Peyer's patch (tissue), 4 donors: ENCODE measurements at regions not wholly inside any gene's neighbourhood (a gene's known extent, or its start where the extent isn't known, plus 50 kb on each side); places are given as distances from the start of the nearest gene placed in this dataset.

Experiments used
- DNase-seq, 3 donors: peaks; one replicate each; pipeline ENCODE4 v3.0.0-alpha.2; 2017 to 2019
- H3K27ac ChIP-seq, 4 donors: fragments of 200-600 bp; sonication (generic); one replicate each; pipeline ENCODE4 v1.5.1; 2016 to 2019
- H3K27me3 ChIP-seq, 2 donors: fragments of 200-600 bp; sonication (generic); one replicate each; pipeline ENCODE4 v1.5.1; 2019
- H3K36me3 ChIP-seq, 3 donors: fragments of 200-600 bp; sonication (generic); one replicate each; pipeline ENCODE4 v1.5.1; 2016 to 2019
- H3K4me1 ChIP-seq, 4 donors: fragments of 200-600 bp; sonication (generic); one replicate each; pipeline ENCODE4 v1.5.1; 2016 to 2019
- H3K4me3 ChIP-seq, 4 donors: fragments of 200-600 bp; sonication (generic); 1 replicate in 3 of 4; 2 replicates in 1 of 4; pipeline ENCODE4 v1.5.1; 2016 to 2019; ENCODE audit warnings: mild to moderate bottlenecking in 1 of 4
- H3K9me3 ChIP-seq, 4 donors: fragments of 200-600 bp; sonication (generic); one replicate each; pipeline ENCODE4 v1.5.1; 2016 to 2019; ENCODE audit warnings: mild to moderate bottlenecking in 1 of 4
- CTCF ChIP-seq, 6 experiments: fragments of 450-650 bp in 4 of 6; fragments of 200-600 bp in 2 of 6; sonication (generic) in 1 of 6; IDR thresholded peaks; one replicate each; pipeline ENCODE4 v1.5.1; 2017 to 2019; ENCODE audit warnings: antibody characterized with exemption in 6 of 6, mild to moderate bottlenecking in 3 of 6, moderate library complexity in 1 of 6
- POLR2A ChIP-seq, 2 donors: fragments of 450-650 bp; IDR thresholded peaks; one replicate each; pipeline ENCODE4 v1.5.1; 2017; ENCODE audit warnings: antibody characterized with exemption in 2 of 2, mild to moderate bottlenecking in 2 of 2, moderate library complexity in 2 of 2

- Histone ChIP-seq H3K9me3 (no peaks in the 10 kb centered on the region), H3K36me3 (no peaks in the 10 kb centered on the region), H3K4me1 (no peaks in the 10 kb centered on the region)
Measured at GRCh38 chr6:3569816-3570215, 113.0 kb upstream of the SLC22A23 start.

GRCh38 chr6:3568396-3569082 lies 111.7 kb upstream of the SLC22A23 start:
- no peaks in the 10 kb centered on the region for H3K27me3 ChIP-seq
- H3K4me3 ChIP-seq = no peak overlapping the region
- TF ChIP-seq POLR2A (IDR thresholded peaks at IDR 0.05) (no peak), CTCF (IDR thresholded peaks at IDR 0.05) (no peak)
- no peaks in the 10 kb centered on the region for H3K9me3 ChIP-seq
- no peaks in the 10 kb centered on the region for H3K4me1 ChIP-seq
- no peaks in the 10 kb centered on the region for H3K36me3 ChIP-seq
- no peak for DNase-seq
- no peak overlapping the region for H3K27ac ChIP-seq

More at GRCh38 chr6:3569816-3570215, 113.0 kb upstream of the SLC22A23 start:
- TF ChIP-seq CTCF (IDR thresholded peaks at IDR 0.05) (no peak), POLR2A (IDR thresholded peaks at IDR 0.05) (no peak)
- Histone ChIP-seq H3K4me3 (no peak overlapping the region), H3K27ac (no peak overlapping the region), H3K27me3 (no peaks in the 10 kb centered on the region)
- DNase-seq = no peak

- no peak for DNase-seq
- Histone ChIP-seq H3K4me1 (no peaks in the 10 kb centered on the region), H3K36me3 (no peaks in the 10 kb centered on the region), H3K4me3 (no peak overlapping the region), H3K27ac (no peak overlapping the region), H3K9me3 (no peaks in the 10 kb centered on the region), H3K27me3 (no peaks in the 10 kb centered on the region)
- no peak for TF ChIP-seq POLR2A (IDR thresholded peaks at IDR 0.05)
- no peak for TF ChIP-seq CTCF (IDR thresholded peaks at IDR 0.05)
Measured at GRCh38 chr6:3566812-3567211, 110.0 kb upstream of the SLC22A23 start.

GRCh38 chr6:3565291-3565690 lies 108.4 kb upstream of the SLC22A23 start:
- TF ChIP-seq POLR2A (IDR thresholded peaks at IDR 0.05) (no peak), CTCF (IDR thresholded peaks at IDR 0.05) (no peak)
- no peaks in the 10 kb centered on the region for H3K4me1 ChIP-seq
- no peak for DNase-seq
- no peaks in the 10 kb centered on the region for H3K36me3 ChIP-seq
- H3K27me3 ChIP-seq = no peaks in the 10 kb centered on the region
- no peaks in the 10 kb centered on the region for H3K9me3 ChIP-seq
- no peak overlapping the region for H3K27ac ChIP-seq
- no peak overlapping the region for H3K4me3 ChIP-seq

- no peaks in the 10 kb centered on the region for H3K27me3 ChIP-seq
- no peaks in the 10 kb centered on the region for H3K9me3 ChIP-seq
- no peak for TF ChIP-seq POLR2A (IDR thresholded peaks at IDR 0.05)
- TF ChIP-seq CTCF (IDR thresholded peaks at IDR 0.05) = peak in 3 of 6 experiments; percentile 24 to 30 (median 29)
- no peaks in the 10 kb centered on the region for H3K4me1 ChIP-seq
- H3K4me3 ChIP-seq = no peak overlapping the region
- no peaks in the 10 kb centered on the region for H3K36me3 ChIP-seq
- no peak for DNase-seq
- no peak overlapping the region for H3K27ac ChIP-seq
Measured at GRCh38 chr6:3561725-3562124, 104.9 kb upstream of the SLC22A23 start.

GRCh38 chr6:3560211-3560610 lies 103.4 kb upstream of the SLC22A23 start:
- no peak for DNase-seq
- Histone ChIP-seq H3K27me3 (no peaks in the 10 kb centered on the region), H3K9me3 (no peaks in the 10 kb centered on the region), H3K4me3 (no peak overlapping the region), H3K36me3 (no peaks in the 10 kb centered on the region), H3K27ac (no peak overlapping the region), H3K4me1 (no peaks in the 10 kb centered on the region)
- TF ChIP-seq CTCF (IDR thresholded peaks at IDR 0.05) (no peak), POLR2A (IDR thresholded peaks at IDR 0.05) (no peak)
